IPS-NIHi7 (cell line): ENCODE measurements at regions not wholly inside any gene's neighbourhood (a gene's known extent, or its start where the extent isn't known, plus 50 kb on each side); places are given as distances from the start of the nearest gene placed in this dataset.

Experiments
- DNase-seq: peaks from one replicate; pipeline ENCODE4 v3.0.0; 2012; ENCODE audit warnings: mixed read lengths; ENCODE audit errors: extremely low spot score

DNA sequence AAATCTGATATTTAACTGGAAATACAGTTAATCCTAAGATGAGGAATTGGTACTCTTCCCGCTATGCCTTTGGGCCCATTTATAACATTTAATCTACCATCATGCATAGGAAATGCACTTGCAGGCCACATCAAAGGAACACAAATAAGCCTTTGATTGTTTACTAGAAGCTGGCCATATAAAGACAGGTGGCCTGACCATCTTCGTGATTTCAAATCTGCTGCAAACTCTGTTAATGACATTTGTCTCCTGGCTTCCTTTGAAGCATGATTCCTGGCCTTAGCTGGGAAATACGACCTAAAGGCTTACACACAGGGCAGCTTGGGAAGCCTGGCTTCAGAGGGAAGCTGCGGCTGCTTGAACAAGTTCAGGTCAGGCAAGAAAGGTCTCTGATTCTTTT, 552.1 kb downstream of the CDH26 start:
- DNase-seq = no peak

DNA sequence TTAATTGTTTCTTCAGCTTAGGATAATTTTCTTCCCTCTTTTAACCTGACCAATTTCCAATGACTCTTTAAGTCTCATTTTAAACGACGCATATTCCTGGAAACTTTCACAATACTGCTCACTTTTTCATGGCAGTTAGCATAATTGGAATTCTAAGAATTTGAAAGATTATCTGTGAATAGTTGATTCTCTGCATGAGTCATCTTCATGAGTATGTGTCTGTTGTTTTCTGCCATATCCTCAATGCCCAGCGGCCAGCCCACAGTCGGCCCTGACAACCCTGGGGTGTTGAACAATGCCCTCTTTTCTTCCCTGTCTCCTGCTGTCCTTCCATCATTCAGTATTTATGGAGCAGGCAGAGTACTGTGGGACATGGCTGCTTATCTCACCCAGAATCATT, 554.2 kb downstream of the CDH26 start:
- peak; percentile 35 for DNase-seq

DNA sequence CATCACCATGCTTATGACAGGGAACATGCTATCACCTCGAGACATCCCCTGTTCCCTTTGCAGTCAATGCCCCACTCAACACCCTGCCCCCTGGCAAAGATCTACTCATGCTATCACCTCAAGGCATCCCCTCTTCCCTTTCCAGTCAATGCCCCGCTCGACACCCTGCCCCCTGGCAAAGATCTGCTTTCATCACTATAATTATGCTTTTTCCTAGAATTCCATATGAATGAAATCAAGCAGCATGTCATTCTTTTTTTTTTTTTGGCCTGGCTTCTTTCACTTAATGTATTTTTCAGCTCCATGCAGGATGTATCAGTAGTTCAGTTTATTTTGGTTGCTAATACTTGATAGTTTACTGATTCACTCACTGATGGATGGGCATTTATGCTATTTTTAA, 554.9 kb downstream of the CDH26 start:
- no peak for DNase-seq

DNA sequence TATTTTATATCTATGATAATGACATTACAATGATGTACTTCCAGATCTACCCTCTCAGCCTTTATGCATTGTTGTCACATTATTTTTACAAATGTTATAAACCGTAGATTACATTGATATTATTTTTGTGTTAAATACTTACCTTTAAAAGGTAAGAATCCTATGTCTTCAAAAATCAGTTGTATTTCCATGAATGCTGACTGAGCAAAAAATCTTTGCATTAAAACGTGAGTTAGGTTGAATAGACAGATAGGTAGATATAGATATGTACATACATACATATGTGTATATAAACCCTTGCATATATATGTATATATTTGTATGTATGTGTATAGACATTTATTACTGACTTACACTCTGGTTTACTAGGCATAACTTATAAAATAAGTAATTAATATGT, 558.2 kb downstream of the CDH26 start:
- DNase-seq = no peak

DNA sequence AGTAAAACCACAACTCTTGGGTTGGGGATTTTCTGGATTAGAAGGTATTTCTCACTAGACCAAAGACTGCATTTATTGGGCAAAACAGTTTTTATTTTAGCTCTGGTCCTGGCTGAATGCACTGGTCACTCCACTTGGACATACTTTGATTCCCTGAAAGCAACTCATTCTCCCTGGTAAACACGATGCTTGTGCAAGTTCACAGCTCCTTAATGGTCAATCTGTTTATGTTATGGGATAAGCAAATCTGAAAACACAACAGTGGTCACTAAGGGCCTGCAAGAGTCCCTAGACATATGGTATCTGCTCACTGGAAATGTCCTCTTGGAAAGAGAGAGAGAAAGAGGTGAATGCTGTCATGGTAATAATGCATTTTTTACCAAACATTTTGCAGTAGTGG, 559.8 kb downstream of the CDH26 start:
- DNase-seq = no peak

DNA sequence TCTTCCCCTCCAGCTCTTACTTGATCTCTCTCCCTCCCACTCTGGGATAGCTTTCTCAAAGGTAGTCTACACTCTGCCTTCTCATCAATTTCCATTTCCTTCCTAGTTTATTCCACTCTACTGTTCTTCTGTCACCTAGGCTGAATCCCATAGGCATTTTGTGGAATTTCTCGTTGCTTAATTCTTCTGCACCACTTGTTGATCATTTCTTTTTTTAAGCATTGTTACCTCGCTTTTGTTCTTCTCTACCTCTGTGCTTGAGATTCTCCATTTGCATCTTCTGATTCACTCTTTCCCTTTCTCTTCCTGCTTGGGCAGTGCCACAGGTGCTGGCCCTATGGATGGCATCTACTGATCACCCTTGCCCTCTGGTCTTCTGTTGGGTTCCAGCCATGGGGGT, 567.2 kb downstream of the CDH26 start:
- no peak for DNase-seq

DNA sequence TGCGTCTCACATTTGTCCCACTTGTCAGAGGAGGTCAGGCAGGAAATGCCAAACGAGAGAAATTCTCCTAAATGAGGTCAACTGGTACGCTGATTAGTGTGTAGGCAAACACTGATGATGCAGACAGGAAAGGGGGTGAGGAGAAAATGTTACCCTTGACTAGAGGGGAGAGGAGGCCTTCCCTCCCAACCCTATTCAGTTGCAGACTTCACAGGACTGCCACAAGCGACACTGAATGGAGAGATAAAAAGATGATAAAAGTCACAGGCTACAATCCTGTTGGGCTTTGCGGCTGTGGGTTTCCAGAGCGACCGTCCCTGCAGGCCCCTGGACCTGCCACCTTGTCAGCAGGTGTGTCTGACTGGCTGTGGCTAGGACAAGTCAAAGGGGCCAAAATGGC, 569.4 kb downstream of the CDH26 start:
- no peak for DNase-seq

DNA sequence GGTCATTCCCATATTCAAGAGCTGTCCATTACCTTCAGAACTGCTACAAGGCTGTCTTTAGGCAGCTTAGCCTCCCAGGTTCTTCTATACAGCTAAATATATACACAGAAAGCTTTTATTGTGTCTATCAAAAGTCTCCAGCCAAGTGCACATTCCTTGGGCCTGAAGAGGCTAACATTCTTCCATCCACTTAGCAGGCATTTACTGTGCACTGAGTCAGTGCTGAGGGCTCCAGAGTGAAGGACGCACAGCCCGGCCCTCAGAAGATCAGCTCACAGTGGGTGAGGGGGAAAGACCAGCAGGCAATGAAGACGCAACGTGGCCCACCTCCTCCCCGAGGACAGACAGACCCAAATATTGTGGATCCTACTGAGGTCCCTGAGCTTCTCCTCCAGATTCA, 569.9 kb downstream of the CDH26 start:
- no peak for DNase-seq

DNA sequence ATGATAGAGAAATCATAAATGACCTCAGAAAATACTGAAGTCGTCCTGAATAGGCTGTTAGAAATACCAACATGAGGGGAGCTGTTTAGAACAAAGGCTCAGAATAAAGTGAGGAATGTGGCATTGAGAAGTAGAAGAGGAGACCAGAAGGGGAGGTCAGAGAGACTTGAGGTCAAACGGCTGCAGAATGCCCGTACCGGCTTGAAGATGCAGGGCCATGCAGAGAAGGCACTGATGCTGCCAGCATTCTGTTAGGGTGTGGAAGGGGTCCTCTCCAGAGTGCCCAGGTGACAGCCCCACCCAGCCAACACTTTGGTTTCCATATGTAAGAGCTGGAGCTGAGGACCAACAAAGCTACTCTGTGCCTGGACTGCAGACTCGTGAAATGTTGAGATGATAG, 570.9 kb downstream of the CDH26 start:
- no peak for DNase-seq

DNA sequence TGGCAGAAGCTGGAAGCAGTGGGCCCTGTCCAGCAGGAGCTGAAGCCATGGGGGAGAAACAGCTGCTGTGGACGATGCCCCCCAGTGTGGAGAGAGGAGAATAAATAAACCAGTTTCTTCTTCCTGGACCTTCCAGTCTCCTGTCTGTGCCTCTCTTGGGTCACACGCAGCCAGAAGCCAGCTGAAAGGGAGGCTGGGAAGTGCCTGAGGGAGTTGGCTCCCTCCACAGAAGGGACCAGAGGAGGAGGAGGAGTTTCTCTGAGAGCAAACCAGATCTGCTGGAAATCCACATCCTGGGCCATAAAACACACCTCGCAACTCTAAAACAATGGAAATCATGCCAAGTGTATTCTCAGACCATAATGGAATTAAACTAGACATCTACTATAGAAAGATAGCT, 577.0 kb downstream of the CDH26 start:
- no peak for DNase-seq

DNA sequence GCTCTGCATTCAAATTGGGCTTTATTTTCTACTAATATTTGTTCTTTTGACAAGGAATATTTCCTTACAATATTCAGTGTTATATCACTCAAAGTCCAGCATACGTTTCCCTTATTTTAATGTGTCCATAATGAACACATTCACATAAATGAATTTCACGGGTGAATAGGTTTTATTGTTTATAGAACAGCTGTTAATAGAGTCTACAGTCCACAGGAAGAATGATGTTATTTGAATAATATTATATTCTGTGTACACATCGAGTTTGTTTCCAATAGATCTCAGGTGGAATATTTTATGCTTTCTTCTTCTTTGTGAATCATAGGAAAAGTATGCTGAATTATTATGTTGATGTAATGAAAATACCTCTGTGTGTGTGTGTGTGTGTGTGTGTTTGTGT, 582.4 kb downstream of the CDH26 start:
- no peak for DNase-seq

DNA sequence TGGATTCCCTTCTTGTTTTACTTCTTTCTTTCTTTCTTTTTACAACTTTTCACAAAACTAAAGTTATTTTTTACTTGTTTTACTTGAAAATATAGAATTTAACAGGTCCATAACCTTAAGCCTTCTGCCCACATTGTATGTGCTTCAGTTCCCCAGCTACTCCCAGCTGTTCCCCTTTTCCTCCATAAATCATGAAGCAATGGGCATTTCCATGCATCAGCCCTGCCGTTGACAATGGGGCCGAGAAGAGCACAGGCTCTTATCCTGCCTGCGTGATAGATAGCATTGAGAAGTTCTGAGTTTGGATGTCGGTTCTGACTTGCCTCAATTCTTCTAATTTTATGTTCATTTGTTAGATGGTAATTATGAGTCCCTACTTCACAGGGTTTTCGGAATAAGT, 583.8 kb downstream of the CDH26 start:
- no peak for DNase-seq

DNA sequence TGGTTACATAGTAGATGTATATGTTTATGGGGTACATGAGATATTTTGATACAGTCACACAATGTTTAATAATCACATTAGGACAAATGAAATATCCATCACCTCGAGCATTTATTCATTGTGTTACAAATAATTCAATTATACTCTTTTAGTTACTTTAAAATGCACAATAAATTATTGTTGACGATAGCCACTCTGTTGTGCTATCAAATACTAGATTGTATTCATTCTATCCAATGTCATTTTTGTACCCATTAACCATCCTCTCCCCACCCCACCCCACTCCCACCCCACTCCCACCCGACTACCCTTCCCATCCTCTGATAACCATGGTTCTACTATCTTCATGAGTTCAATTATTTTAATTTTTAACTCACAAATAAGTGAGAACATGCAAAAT, 585.4 kb downstream of the CDH26 start:
- no peak for DNase-seq

DNA sequence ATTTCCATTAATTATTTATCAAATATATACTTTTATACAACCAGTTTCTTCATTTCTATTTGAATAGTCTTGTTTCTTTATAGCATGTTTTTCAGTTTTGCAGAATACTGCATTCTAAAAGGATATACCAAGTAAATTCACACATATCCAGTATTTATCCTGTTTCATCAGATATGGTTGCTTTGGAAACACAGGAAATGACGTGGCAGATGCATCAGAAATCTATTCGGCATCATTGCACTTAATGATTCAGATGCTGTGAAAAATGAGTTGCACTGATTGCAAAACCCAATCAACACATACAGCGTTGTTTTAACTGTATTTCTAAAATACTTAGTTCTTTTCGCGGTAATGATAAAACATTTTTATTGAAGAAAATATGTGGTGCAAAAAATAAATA, 594.9 kb downstream of the CDH26 start:
- DNase-seq = no peak

DNA sequence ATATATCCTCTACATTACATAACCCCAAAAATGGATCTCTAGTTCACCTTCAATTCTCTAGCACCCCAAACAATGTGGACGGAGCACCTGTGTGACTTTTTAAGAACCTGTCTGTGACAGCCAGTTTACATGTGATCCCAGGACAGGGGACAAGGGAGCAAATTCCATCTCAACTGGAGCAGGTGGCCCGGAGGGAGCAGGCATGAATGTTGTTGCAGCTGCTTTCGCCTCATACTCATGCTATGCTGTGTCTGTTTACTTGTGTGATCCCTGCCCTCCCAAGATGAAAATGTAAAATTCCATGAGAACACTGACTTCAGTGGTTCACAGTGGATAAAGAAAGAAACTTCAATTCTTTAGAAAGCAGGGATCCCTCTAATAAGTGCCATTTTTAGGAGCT, 600.3 kb downstream of the CDH26 start:
- DNase-seq = no peak

DNA sequence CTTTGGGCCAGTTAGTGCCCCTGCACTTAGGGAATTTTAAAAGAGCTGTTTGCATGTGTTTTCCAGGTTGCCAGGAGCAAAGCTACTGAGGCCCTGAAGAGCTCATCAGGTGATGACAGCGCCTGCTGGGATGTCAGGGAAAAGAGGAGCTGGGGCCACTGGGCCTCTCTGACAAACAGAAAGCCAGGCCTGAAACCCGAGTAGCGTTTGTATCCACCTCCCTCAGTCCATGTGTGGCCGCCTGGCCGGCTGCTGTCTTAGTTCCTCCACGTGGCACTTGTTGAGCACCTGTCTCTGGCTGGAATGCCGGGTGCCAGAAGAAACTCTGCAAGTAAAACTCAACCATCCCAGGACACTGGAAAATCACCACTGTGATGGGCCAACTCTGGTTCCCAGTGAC, 601.2 kb downstream of the CDH26 start:
- DNase-seq = peak; percentile 65

DNA sequence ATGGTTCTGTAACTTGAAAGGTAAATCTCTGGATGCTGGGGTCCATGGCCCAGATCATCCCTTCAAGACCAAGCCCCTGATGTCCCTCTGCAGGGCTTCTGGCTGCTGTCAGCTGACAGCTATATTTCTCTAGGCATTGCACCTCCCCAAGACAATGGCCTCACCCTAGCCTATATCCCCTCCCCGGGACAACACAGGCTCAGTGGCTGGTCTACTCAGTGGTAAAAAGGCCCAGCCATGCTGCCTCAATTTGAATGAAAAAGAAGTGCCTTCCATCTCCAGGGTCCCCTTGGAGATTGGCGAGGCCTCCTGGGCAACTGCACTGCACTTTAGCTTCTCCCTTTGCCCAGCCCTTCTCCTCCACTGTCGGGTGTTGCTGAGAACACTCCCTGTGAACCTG, 602.8 kb downstream of the CDH26 start:
- no peak for DNase-seq

DNA sequence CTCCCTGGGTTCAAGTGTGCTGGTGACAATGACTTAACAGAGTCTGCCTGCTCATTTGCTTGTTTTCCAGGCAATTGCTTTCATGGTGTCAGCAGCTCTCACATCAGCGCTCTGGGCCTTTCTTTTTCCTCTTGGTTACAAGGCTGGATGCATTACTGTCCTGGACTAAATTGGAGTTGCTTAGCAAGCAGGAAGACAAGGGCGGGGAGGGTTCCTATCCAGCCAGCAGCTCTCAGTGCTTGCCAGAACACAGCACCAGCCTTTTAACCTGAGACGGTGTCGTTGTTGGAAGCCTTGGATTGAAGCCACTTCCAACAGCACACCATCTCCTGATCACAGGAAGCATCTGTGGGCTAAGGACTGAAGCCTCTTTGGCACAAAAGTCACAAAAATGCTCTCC, 606.9 kb downstream of the CDH26 start:
- DNase-seq = no peak

DNA sequence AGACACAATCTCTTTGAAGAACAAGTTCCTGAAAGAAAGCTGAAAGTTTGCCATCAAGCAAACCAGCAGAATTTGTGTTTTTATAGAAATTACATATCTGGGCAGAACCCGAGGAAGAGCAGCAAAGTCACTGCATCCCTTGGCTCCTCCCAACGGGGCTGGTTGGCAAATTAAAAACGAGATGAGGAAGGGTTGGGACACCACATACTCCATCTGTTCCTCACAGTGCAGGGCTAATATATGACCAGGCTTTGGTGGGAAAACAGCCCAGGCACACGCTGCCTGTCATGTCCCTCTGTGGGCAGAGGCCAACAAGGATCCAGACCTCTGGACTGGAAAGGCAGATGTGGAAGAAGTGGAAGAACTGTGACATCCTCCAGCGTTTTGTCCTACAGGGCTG, 607.3 kb downstream of the CDH26 start:
- no peak for DNase-seq

DNA sequence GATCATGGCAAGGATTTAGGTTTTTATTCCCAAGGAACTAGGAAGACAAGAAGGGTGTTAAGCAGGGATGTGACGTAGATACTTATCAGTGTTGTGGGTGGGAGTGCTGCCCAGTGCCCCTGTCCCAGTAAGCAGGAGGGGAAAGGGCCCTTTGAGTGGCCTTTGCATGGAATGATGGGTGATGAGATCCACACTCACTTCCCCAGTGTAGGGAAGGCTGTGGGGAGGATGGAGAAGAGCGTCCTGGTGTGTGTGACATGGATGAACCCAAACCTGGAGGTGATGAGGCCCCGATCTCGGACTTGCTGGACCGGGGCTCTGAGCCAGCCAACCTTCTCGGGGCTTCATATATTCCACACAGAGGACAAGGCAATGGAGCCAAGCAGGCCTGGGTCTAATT, 610.9 kb downstream of the CDH26 start:
- DNase-seq = no peak

DNA sequence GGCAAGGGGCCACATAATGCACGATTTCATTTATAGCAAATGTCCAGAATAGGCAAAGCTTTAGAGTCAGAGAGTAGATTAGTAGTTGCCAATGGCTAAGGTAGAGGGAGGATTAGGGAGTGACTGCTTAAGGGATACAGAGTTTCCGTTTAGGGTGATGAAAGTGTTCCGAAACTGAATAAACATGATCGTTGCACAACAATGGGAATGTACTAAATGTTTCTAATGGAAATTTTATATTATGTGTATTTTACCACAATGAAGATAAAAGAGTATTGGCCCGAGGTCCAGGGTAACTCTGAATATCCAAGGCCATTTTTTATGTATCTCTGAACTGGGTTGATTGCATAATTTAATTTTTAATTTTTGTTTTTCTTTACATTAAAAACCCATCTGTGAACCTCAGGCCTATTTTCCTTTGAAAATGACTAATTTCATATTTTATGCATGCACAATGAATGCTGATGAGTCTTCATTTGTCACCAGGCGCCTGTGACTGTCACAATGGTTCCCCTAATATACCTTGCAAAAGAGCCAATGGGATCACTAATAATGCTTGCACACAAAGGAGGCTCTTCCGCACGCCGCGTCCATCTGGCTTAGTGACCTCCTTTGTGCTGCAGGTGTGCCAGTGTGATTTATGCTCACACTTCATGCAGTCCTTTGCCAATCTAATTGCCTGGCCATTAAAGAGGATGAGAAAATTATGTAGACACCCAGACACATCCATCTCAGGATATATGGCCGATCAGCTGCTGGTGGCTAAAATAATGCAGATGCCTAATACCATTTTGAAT, 612.5 kb downstream of the CDH26 start:
- DNase-seq = no peak

DNA sequence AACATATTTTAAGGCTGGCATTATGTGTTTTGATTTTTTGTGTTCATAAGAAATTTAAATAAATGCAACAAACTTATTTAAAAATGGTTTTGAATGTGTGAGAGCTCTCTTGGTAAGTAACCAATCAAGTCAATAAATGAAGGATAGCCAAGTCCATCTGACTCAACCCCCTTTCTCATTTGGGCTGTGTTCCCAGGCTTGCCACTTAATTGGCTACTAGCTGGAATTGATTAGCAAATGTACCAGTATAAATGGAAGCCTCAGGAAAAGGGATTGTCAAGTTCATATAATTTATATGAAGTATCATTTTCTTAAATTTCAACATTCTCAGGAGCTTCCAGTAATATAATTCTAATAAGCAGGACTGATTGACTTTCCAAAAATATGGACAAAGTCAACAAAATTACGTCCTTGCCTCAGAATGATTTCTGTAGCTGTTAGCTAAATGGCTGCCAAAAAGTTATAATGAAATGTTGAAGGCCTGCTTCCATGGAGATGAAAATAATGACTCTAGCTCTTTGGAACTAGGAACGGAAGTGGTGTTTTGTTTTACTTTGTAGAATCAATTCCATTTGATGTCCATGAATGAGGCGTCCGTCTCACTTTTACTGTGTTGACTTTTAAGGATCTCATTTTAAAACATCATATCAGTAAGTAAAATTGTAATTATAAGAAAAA, 614.9 kb downstream of the CDH26 start:
- no peak for DNase-seq

DNA sequence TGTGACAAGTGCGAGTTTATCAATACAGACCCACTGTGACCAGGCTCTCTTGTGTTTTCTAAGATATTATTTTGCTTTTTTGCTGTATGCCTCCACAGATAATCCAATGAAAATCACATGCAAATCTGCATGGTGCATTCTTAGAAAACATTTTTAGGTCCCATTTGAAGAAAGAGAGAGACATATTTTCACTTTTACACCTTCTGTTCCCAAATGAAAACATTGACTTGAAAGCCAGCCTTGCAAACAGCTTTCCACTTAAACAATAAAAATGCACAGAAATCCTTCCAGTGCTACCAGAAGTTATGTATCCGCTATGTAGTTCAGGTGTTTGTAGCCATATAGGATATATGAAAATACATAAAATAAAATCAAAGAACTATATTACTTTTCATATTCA, 618.0 kb downstream of the CDH26 start:
- DNase-seq = no peak
